Adrenal gland (tissue), 5 donors: ENCODE measurements at regions not wholly inside any gene's neighbourhood (a gene's known extent, or its start where the extent isn't known, plus 50 kb on each side); places are given as distances from the start of the nearest gene placed in this dataset.

Experiments
- POLR2A ChIP-seq, 2 donors: fragments of 450-650 bp; IDR thresholded peaks; one replicate each; pipeline ENCODE4 v1.6.1; 2017; ENCODE audit warnings: antibody characterized with exemption in 2 of 2, mild to moderate bottlenecking in 2 of 2, moderate library complexity in 1 of 2
- TF ChIP-seq, protein P1 (sequence below), 6 experiments: fragments of 450-650 bp in 4 of 6; fragments of 200-600 bp in 2 of 6; sonication (generic) in 1 of 6; IDR thresholded peaks; 1 replicate in 5 of 6; 2 replicates in 1 of 6; pipeline versions ENCODE4 v1.5.1 to v1.8.0; 2016 to 2021; ENCODE audit warnings: antibody characterized with exemption in 6 of 6, mild to moderate bottlenecking in 2 of 6, moderate library complexity in 1 of 6
- donor health status: DM: no; HTN: no; CAD: no.

DNA sequence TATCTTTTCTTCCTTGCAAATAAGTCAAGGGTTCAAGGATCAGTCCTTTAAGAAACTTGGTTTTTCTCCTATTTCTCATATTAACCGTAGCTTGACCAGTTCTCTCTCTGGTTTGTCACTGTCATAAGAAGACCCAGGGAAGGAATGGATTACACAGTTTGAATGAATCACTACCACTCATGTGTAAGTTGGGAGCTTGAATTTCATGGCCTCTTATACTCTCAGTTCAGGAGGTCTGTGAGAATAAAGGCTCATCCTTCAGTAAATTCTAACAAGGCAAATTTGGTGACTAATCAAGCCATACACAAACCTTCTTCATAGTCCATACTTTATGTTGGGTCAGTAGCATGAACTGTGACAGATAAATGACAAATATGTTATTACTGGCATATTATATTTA lies 323.1 kb upstream of the ACTBL2 start:
- TF ChIP-seq, protein P1, sequence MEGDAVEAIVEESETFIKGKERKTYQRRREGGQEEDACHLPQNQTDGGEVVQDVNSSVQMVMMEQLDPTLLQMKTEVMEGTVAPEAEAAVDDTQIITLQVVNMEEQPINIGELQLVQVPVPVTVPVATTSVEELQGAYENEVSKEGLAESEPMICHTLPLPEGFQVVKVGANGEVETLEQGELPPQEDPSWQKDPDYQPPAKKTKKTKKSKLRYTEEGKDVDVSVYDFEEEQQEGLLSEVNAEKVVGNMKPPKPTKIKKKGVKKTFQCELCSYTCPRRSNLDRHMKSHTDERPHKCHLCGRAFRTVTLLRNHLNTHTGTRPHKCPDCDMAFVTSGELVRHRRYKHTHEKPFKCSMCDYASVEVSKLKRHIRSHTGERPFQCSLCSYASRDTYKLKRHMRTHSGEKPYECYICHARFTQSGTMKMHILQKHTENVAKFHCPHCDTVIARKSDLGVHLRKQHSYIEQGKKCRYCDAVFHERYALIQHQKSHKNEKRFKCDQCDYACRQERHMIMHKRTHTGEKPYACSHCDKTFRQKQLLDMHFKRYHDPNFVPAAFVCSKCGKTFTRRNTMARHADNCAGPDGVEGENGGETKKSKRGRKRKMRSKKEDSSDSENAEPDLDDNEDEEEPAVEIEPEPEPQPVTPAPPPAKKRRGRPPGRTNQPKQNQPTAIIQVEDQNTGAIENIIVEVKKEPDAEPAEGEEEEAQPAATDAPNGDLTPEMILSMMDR (IDR thresholded peaks at IDR 0.05) = no peak
- no peak for TF ChIP-seq POLR2A (IDR thresholded peaks at IDR 0.05)
